Smooth muscle cell (in vitro differentiated cells): ENCODE measurements at regions not wholly inside any gene's neighbourhood (a gene's known extent, or its start where the extent isn't known, plus 50 kb on each side); places are given as distances from the start of the nearest gene placed in this dataset.

Experiments used
- DNase-seq: peaks from one replicate; lab custom pipeline; 2025; ENCODE audit not compliant: unreplicated experiment; lab: John Stamatoyannopoulos, UW
- H2AFZ ChIP-seq: fragments of 200-600 bp; sonication (generic); 2 replicates; pipeline ENCODE4 v1.6.0; 2016; ENCODE audit warnings: antibody characterized with exemption, low read depth, mild to moderate bottlenecking
- H3F3A ChIP-seq: fragments of 200-600 bp; sonication (generic); 2 replicates; pipeline ENCODE4 v1.6.0; 2017; ENCODE audit warnings: antibody characterized with exemption, low read depth
- H3K27ac ChIP-seq: fragments of 200-600 bp; sonication (generic); 2 replicates; pipeline ENCODE4 v1.5.1; 2016; ENCODE audit warnings: low read depth, mild to moderate bottlenecking
- H3K27me3 ChIP-seq: fragments of 200-600 bp; sonication (generic); 2 replicates; pipeline ENCODE4 v1.6.1; 2016; ENCODE audit warnings: low read depth, mild to moderate bottlenecking
- H3K36me3 ChIP-seq: fragments of 200-600 bp; sonication (generic); 2 replicates; pipeline ENCODE4 v1.5.1; 2016; ENCODE audit warnings: low read depth
- H3K4me1 ChIP-seq: fragments of 200-600 bp; sonication (generic); 2 replicates; pipeline ENCODE4 v1.5.1; 2016; ENCODE audit warnings: low read depth
- H3K4me2 ChIP-seq: fragments of 200-600 bp; sonication (generic); 2 replicates; pipeline ENCODE4 v1.6.0; 2016; ENCODE audit warnings: mild to moderate bottlenecking
- H3K4me3 ChIP-seq: fragments of 200-600 bp; sonication (generic); 2 replicates; pipeline ENCODE4 v1.5.1; 2016; ENCODE audit warnings: mild to moderate bottlenecking
- H3K79me2 ChIP-seq: fragments of 200-600 bp; sonication (generic); 2 replicates; pipeline ENCODE4 v1.6.0; 2016; ENCODE audit warnings: low read depth, mild to moderate bottlenecking
- H3K9ac ChIP-seq: fragments of 200-600 bp; sonication (generic); 2 replicates; pipeline ENCODE4 v1.6.0; 2016; ENCODE audit warnings: low read depth
- H3K9me3 ChIP-seq: fragments of 200-600 bp; sonication (generic); replicated peaks from 2 replicates; pipeline ENCODE4 v1.5.1; 2016; ENCODE audit warnings: low read depth
- H4K20me1 ChIP-seq: fragments of 200-600 bp; sonication (generic); 2 replicates; pipeline ENCODE4 v1.6.0; 2016; ENCODE audit warnings: low read depth
- CTCF ChIP-seq: fragments of 200-600 bp; sonication (generic); IDR thresholded peaks from 2 replicates; pipeline ENCODE4 v1.5.1; 2017; ENCODE audit warnings: borderline replicate concordance, mild to moderate bottlenecking, antibody characterized with exemption; ENCODE audit not compliant: insufficient read depth, poor library complexity, severe bottlenecking
- WGBS: methylation state at CpG from one replicate; pipeline ENCODE4 v1.1.7; 2016; ENCODE audit warnings: low lambda C conversion rate; 5-methylcytosine and 5-hydroxymethylcytosine counted together

- Histone ChIP-seq H2AFZ (no peak overlapping the region), H3K36me3 (no peaks in the 10 kb centered on the region), H3K9ac (no peak overlapping the region), H3K4me3 (no peak overlapping the region), H4K20me1 (no peaks in the 10 kb centered on the region), H3F3A (no peaks in the 10 kb centered on the region), H3K27me3 (peaks cover 31% of the 10 kb centered on the region), H3K27ac (no peak overlapping the region), H3K9me3 (no peaks in the 10 kb centered on the region), H3K4me2 (no peak overlapping the region), H3K79me2 (no peaks in the 10 kb centered on the region), H3K4me1 (no peaks in the 10 kb centered on the region)
- no peak for TF ChIP-seq CTCF
- WGBS, result 82% methylated on average over 2 of the region's 2 CpGs
- DNase-seq, result no peak
These were observed 86.6 kb upstream of the CAND1 start for GRCh38 chr12:67182551-67182950.

GRCh38 chr12:67193704-67194103, 75.5 kb upstream of the CAND1 start:
- Histone ChIP-seq H3K4me2 (no peak overlapping the region), H3F3A (no peaks in the 10 kb centered on the region), H3K9me3 (no peaks in the 10 kb centered on the region), H3K27me3 (no peaks in the 10 kb centered on the region), H4K20me1 (no peaks in the 10 kb centered on the region), H3K9ac (no peak overlapping the region), H3K36me3 (no peaks in the 10 kb centered on the region), H3K4me1 (no peaks in the 10 kb centered on the region), H3K4me3 (no peak overlapping the region), H3K79me2 (no peaks in the 10 kb centered on the region), H3K27ac (no peak overlapping the region), H2AFZ (no peak overlapping the region)
- no peak for DNase-seq
- TF ChIP-seq CTCF, result no peak

- H3K27ac ChIP-seq, result no peak overlapping the region
These were observed 68.8 kb upstream of the CAND1 start for GRCh38 chr12:67200386-67200785.

More at GRCh38 chr12:67200386-67200785, 68.8 kb upstream of the CAND1 start:
- Histone ChIP-seq H3K4me3 (no peak overlapping the region), H3K9ac (no peak overlapping the region), H3K9me3 (no peaks in the 10 kb centered on the region), H3F3A (no peaks in the 10 kb centered on the region), H3K4me2 (no peak overlapping the region), H4K20me1 (no peaks in the 10 kb centered on the region), H2AFZ (no peak overlapping the region), H3K4me1 (no peaks in the 10 kb centered on the region), H3K27me3 (no peaks in the 10 kb centered on the region), H3K36me3 (no peaks in the 10 kb centered on the region), H3K79me2 (no peaks in the 10 kb centered on the region)
- WGBS, result 3% methylated on average over 1 of the region's 1 CpG
- TF ChIP-seq CTCF, result no peak
- DNase-seq, result no peak
